HepG2 (cell line): ENCODE measurements at regions not wholly inside any gene's neighbourhood (a gene's known extent, or its start where the extent isn't known, plus 50 kb on each side); places are given as distances from the start of the nearest gene placed in this dataset.

ENCODE experiments used
- CEBPG ChIP-seq: IDR thresholded peaks from 2 replicates; pipeline ENCODE4 v1.6.1; 2016
- ERF ChIP-seq: IDR thresholded peaks from 2 replicates; pipeline ENCODE4 v1.6.1; 2018; ENCODE audit warnings: missing biosample characterization, missing genetic modification reagents
- GATA4 ChIP-seq: sonication (generic); IDR thresholded peaks from 2 replicates; pipeline ENCODE4 v1.6.1; 2016; ENCODE audit warnings: antibody characterized with exemption, low read depth, borderline replicate concordance
- HNF4A ChIP-seq: sonication (generic); formaldehyde crosslinking; IDR thresholded peaks from 2 replicates; pipeline ENCODE4 v1.4.0; 2020; ENCODE audit warnings: missing genetic modification reagents
- HNF4G ChIP-seq, 2 experiments: sonication (generic) in 1 of 2; formaldehyde crosslinking in 1 of 2; IDR thresholded peaks; 2 replicates each; pipeline versions ENCODE4 v1.4.0 to v1.6.1; 2011 to 2020; ENCODE audit warnings: borderline replicate concordance in 2 of 2, low read depth in 2 of 2, mild to moderate bottlenecking in 2 of 2, low read length in 1 of 2, missing genetic modification reagents in 1 of 2, moderate library complexity in 1 of 2
- MAFG ChIP-seq: sonication (generic); formaldehyde crosslinking; IDR thresholded peaks from 2 replicates; pipeline ENCODE4 v1.5.1; 2020; ENCODE audit warnings: mild to moderate bottlenecking, missing genetic modification reagents
- MBD4 ChIP-seq: IDR thresholded peaks from 2 replicates; pipeline ENCODE4 v1.6.1; 2012; ENCODE audit warnings: low read length, inconsistent platforms, borderline replicate concordance
- MIER3 ChIP-seq: IDR thresholded peaks from 2 replicates; pipeline ENCODE4 v1.6.1; 2016; ENCODE audit warnings: missing compliant biosample characterization, borderline replicate concordance
- RARG ChIP-seq: sonication (generic); formaldehyde crosslinking; IDR thresholded peaks from 2 replicates; pipeline ENCODE4 v1.4.0; 2020; ENCODE audit warnings: low read depth, mild to moderate bottlenecking, missing genetic modification reagents
- SALL1 ChIP-seq: sonication (generic); formaldehyde crosslinking; IDR thresholded peaks from 2 replicates; pipeline ENCODE4 v1.8.0; 2022; ENCODE audit warnings: mild to moderate bottlenecking, missing genetic modification reagents
- TGIF2 ChIP-seq: IDR thresholded peaks from 2 replicates; pipeline ENCODE4 v1.6.1; 2016; ENCODE audit warnings: control low read depth, missing compliant biosample characterization
- THRA ChIP-seq: sonication (generic); formaldehyde crosslinking; IDR thresholded peaks from 2 replicates; pipeline ENCODE4 v1.4.0; 2020; ENCODE audit warnings: missing genetic modification reagents, borderline replicate concordance
- TP53 ChIP-seq: sonication (generic); formaldehyde crosslinking; conservative IDR thresholded peaks from 2 replicates; pipeline ENCODE4 v1.4.0; 2020; ENCODE audit warnings: missing genetic modification reagents
- ZBTB8A ChIP-seq: sonication (generic); formaldehyde crosslinking; IDR thresholded peaks from 2 replicates; pipeline ENCODE4 v1.4.0; 2020; ENCODE audit warnings: mild to moderate bottlenecking, low read depth, missing genetic modification reagents, borderline replicate concordance
- ZNF101 ChIP-seq: sonication (generic); formaldehyde crosslinking; IDR thresholded peaks from 2 replicates; pipeline ENCODE4 v1.4.0; 2020; ENCODE audit warnings: mild to moderate bottlenecking, low read depth, missing genetic modification reagents, borderline replicate concordance
- ZNF432 ChIP-seq: sonication (generic); formaldehyde crosslinking; IDR thresholded peaks from 2 replicates; pipeline ENCODE4 v1.5.0; 2020; ENCODE audit warnings: missing genetic modification reagents, mild to moderate bottlenecking, borderline replicate concordance
- TF ChIP-seq, protein P1 (sequence below): sonication (generic); formaldehyde crosslinking; IDR thresholded peaks from 2 replicates; pipeline ENCODE4 v1.9.0; 2021; ENCODE audit warnings: missing genetic modification reagents, borderline replicate concordance
- TF ChIP-seq, protein P2 (sequence below): IDR thresholded peaks from 2 replicates; pipeline ENCODE4 v1.6.1; 2016; ENCODE audit warnings: missing compliant biosample characterization, missing genetic modification reagents, borderline replicate concordance
- TF ChIP-seq, protein P3 (sequence below): sonication (generic); formaldehyde crosslinking; IDR thresholded peaks from 2 replicates; pipeline ENCODE4 v1.4.0; 2020; ENCODE audit warnings: missing genetic modification reagents
- TF ChIP-seq, protein P4 (sequence below): sonication (generic); formaldehyde crosslinking; conservative IDR thresholded peaks from 2 replicates; pipeline ENCODE4 v1.8.0; 2022; ENCODE audit warnings: missing genetic modification reagents
- TF ChIP-seq, protein P5 (sequence below): sonication (generic); formaldehyde crosslinking; IDR thresholded peaks from 2 replicates; pipeline ENCODE4 v1.4.0; 2020; ENCODE audit warnings: mild to moderate bottlenecking, missing genetic modification reagents

- TF ChIP-seq, protein P1, sequence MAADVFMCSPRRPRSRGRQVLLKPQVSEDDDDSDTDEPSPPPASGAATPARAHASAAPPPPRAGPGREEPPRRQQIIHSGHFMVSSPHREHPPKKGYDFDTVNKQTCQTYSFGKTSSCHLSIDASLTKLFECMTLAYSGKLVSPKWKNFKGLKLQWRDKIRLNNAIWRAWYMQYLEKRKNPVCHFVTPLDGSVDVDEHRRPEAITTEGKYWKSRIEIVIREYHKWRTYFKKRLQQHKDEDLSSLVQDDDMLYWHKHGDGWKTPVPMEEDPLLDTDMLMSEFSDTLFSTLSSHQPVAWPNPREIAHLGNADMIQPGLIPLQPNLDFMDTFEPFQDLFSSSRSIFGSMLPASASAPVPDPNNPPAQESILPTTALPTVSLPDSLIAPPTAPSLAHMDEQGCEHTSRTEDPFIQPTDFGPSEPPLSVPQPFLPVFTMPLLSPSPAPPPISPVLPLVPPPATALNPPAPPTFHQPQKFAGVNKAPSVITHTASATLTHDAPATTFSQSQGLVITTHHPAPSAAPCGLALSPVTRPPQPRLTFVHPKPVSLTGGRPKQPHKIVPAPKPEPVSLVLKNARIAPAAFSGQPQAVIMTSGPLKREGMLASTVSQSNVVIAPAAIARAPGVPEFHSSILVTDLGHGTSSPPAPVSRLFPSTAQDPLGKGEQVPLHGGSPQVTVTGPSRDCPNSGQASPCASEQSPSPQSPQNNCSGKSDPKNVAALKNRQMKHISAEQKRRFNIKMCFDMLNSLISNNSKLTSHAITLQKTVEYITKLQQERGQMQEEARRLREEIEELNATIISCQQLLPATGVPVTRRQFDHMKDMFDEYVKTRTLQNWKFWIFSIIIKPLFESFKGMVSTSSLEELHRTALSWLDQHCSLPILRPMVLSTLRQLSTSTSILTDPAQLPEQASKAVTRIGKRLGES (CRISPR knock-in tag): no peak
- TF ChIP-seq ERF (CRISPR knock-in tag) (no peak), HNF4G (IDR thresholded peaks at IDR 0.05; ENCODE audit: borderline replicate concordance, low read depth, low read length) (no peak), HNF4G (CRISPR knock-in tag; IDR thresholded peaks at IDR 0.05; ENCODE audit: borderline replicate concordance, low read depth) (no peak), TGIF2 (CRISPR knock-in tag) (0 out of 2 replicates have a peak, but pooled peaks have one; percentile 15), HNF4A (CRISPR knock-in tag) (peak; percentile 56), SALL1 (CRISPR knock-in tag) (no peak), RARG (no peak), CEBPG (CRISPR knock-in tag) (peak; percentile 74), GATA4 (no peak), MAFG (no peak), THRA (CRISPR knock-in tag) (peak; percentile 29; the same call in 1 of the 2 replicates), TP53 (no peak), MBD4 (no peak), ZBTB8A (no peak), ZNF432 (CRISPR knock-in tag) (no peak), ZNF101 (no peak), MIER3 (CRISPR knock-in tag) (peak; percentile 48; the same call in 1 of the 2 replicates)
- TF ChIP-seq, protein P2, sequence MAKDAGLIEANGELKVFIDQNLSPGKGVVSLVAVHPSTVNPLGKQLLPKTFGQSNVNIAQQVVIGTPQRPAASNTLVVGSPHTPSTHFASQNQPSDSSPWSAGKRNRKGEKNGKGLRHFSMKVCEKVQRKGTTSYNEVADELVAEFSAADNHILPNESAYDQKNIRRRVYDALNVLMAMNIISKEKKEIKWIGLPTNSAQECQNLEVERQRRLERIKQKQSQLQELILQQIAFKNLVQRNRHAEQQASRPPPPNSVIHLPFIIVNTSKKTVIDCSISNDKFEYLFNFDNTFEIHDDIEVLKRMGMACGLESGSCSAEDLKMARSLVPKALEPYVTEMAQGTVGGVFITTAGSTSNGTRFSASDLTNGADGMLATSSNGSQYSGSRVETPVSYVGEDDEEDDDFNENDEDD (CRISPR knock-in tag): no peak
- TF ChIP-seq, protein P3, sequence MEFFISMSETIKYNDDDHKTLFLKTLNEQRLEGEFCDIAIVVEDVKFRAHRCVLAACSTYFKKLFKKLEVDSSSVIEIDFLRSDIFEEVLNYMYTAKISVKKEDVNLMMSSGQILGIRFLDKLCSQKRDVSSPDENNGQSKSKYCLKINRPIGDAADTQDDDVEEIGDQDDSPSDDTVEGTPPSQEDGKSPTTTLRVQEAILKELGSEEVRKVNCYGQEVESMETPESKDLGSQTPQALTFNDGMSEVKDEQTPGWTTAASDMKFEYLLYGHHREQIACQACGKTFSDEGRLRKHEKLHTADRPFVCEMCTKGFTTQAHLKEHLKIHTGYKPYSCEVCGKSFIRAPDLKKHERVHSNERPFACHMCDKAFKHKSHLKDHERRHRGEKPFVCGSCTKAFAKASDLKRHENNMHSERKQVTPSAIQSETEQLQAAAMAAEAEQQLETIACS (CRISPR knock-in tag): no peak
- TF ChIP-seq, protein P4, sequence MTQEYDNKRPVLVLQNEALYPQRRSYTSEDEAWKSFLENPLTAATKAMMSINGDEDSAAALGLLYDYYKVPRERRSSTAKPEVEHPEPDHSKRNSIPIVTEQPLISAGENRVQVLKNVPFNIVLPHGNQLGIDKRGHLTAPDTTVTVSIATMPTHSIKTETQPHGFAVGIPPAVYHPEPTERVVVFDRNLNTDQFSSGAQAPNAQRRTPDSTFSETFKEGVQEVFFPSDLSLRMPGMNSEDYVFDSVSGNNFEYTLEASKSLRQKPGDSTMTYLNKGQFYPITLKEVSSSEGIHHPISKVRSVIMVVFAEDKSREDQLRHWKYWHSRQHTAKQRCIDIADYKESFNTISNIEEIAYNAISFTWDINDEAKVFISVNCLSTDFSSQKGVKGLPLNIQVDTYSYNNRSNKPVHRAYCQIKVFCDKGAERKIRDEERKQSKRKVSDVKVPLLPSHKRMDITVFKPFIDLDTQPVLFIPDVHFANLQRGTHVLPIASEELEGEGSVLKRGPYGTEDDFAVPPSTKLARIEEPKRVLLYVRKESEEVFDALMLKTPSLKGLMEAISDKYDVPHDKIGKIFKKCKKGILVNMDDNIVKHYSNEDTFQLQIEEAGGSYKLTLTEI (CRISPR knock-in tag): no peak
- TF ChIP-seq, protein P5, sequence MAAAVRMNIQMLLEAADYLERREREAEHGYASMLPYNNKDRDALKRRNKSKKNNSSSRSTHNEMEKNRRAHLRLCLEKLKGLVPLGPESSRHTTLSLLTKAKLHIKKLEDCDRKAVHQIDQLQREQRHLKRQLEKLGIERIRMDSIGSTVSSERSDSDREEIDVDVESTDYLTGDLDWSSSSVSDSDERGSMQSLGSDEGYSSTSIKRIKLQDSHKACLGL (CRISPR knock-in tag): no peak
These were observed 665.0 kb downstream of the NR2F1-AS1 start (continued) for GRCh38 chr5:92916036-92916435.
